GM12873 (cell line): ENCODE measurements at regions not wholly inside any gene's neighbourhood (a gene's known extent, or its start where the extent isn't known, plus 50 kb on each side); places are given as distances from the start of the nearest gene placed in this dataset.

Experiments
- CTCF ChIP-seq: IDR thresholded peaks from 2 replicates; pipeline ENCODE4 v1.5.1; 2012; ENCODE audit warnings: low read depth, mild to moderate bottlenecking, moderate library complexity, low read length, control low read depth; ENCODE audit not compliant: insufficient read depth; ENCODE audit errors: missing control alignments

GRCh38 chr5:85656050-85656449 is 961.7 kb upstream of the COX7C start:
- TF ChIP-seq CTCF, result no peak

- TF ChIP-seq CTCF, result no peak
Measured at GRCh38 chr5:85663708-85664031, 954.1 kb upstream of the COX7C start.

- TF ChIP-seq CTCF, result no peak
Measured at GRCh38 chr5:85670417-85670816, 947.3 kb upstream of the COX7C start.

- TF ChIP-seq CTCF, result no peak
Measured at GRCh38 chr5:85671223-85671970, 946.3 kb upstream of the COX7C start.

- no peak for TF ChIP-seq CTCF
Measured at GRCh38 chr5:85681871-85682270, 935.9 kb upstream of the COX7C start.

- no peak for TF ChIP-seq CTCF
Measured at GRCh38 chr5:85684351-85684750, 933.4 kb upstream of the COX7C start.

GRCh38 chr5:85703296-85703695 is 914.4 kb upstream of the COX7C start:
- no peak for TF ChIP-seq CTCF
